ENCODE measurements at regions not wholly inside any gene's neighbourhood (a gene's known extent, or its start where the extent isn't known, plus 50 kb on each side); places are given as distances from the start of the nearest gene placed in this dataset.

DNA sequence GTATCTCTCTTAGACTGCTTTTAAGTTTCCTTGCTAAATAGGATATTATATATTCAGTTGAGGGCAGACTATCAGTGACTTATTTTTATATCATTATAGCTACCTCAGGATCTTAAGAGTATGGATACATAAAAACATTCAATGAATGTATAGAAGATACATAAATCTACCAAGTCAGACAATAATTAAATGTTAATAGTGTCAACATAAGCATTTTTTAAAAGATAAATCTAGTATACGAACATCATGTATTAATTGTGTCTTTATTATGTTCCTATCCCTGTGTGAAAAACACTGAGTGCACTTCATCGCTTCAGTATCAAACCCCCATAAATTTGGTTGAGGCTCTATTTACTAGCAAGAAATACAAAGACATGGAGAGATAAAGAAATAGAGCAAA lies 242.8 kb downstream of the CRPPA start:
- Histone ChIP-seq H3K4me2 (ENCODE audit: insufficient read depth, low read length) (no peak overlapping the region), H3K27ac (ENCODE audit: low read length) (no peak overlapping the region), H3K4me1 (ENCODE audit: insufficient read depth, low read length) (no peaks in the 10 kb centered on the region), H3K9me3 (ENCODE audit: insufficient read depth, low read length, severe bottlenecking) (no peaks in the 10 kb centered on the region), H3K4me3 (ENCODE audit: low read depth in 1 of 2, low read length in 2 of 2) (no peak overlapping the region), H4K20me1 (ENCODE audit: insufficient read depth, low read length) (no peaks in the 10 kb centered on the region), H3K36me3 (ENCODE audit: insufficient read depth, low read length) (no peaks in the 10 kb centered on the region), H3K9ac (ENCODE audit: low read depth, low read length) (no peak overlapping the region), H3K27me3 (ENCODE audit: insufficient read depth, low read length, poor library complexity) (no peaks in the 10 kb centered on the region), H2AFZ (ENCODE audit: low read depth, low read length) (no peak overlapping the region), H3K79me2 (ENCODE audit: insufficient read depth, low read length) (no peaks in the 10 kb centered on the region)
- ATAC-seq (ENCODE audit: insufficient read depth, low read depth) (no peak), DNase-seq (no peak)
- TF ChIP-seq, protein P1, sequence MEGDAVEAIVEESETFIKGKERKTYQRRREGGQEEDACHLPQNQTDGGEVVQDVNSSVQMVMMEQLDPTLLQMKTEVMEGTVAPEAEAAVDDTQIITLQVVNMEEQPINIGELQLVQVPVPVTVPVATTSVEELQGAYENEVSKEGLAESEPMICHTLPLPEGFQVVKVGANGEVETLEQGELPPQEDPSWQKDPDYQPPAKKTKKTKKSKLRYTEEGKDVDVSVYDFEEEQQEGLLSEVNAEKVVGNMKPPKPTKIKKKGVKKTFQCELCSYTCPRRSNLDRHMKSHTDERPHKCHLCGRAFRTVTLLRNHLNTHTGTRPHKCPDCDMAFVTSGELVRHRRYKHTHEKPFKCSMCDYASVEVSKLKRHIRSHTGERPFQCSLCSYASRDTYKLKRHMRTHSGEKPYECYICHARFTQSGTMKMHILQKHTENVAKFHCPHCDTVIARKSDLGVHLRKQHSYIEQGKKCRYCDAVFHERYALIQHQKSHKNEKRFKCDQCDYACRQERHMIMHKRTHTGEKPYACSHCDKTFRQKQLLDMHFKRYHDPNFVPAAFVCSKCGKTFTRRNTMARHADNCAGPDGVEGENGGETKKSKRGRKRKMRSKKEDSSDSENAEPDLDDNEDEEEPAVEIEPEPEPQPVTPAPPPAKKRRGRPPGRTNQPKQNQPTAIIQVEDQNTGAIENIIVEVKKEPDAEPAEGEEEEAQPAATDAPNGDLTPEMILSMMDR (IDR thresholded peaks at IDR 0.05; ENCODE audit: borderline replicate concordance, extremely low read depth, low read length, poor library complexity, severe bottlenecking) = no peak
- no peak for TF ChIP-seq EZH2 (IDR thresholded peaks at IDR 0.05; ENCODE audit: borderline replicate concordance, low read depth, low read length, severe bottlenecking)

DNA sequence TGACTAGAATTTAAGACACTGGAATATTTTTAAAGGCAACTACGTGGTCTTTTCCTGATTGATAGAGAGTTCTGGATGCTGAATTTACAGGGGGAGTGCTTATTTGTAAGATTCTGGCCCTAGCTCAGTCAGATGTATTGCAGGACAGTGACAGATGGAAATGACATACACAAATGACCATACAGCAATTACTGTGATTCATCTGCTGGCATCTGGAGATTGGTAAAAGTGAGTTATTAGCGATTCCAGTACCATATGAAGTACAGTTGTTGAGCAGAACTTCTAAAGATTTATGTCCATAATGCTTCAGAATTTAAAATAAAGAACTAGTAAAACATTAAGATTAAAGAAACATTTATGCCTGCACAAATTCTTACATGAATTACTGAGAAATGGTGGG lies 243.2 kb downstream of the CRPPA start:
- H3K4me2 ChIP-seq (ENCODE audit: insufficient read depth, low read length) = no peak overlapping the region
- no peaks in the 10 kb centered on the region for H3K9me3 ChIP-seq (ENCODE audit: insufficient read depth, low read length, severe bottlenecking)
- TF ChIP-seq EZH2 (IDR thresholded peaks at IDR 0.05; ENCODE audit: borderline replicate concordance, low read depth, low read length, severe bottlenecking) = no peak
- TF ChIP-seq, protein P1 (IDR thresholded peaks at IDR 0.05; ENCODE audit: borderline replicate concordance, extremely low read depth, low read length, poor library complexity, severe bottlenecking) = no peak
- no peaks in the 10 kb centered on the region for H3K4me1 ChIP-seq (ENCODE audit: insufficient read depth, low read length)
- H4K20me1 ChIP-seq (ENCODE audit: insufficient read depth, low read length) = no peaks in the 10 kb centered on the region
- DNase-seq (no peak), ATAC-seq (ENCODE audit: insufficient read depth, low read depth) (no peak)
- H2AFZ ChIP-seq (ENCODE audit: low read depth, low read length) = no peak overlapping the region
- no peak overlapping the region for H3K9ac ChIP-seq (ENCODE audit: low read depth, low read length)
- no peak overlapping the region for H3K4me3 ChIP-seq (ENCODE audit: low read depth in 1 of 2, low read length in 2 of 2)
- H3K27me3 ChIP-seq (ENCODE audit: insufficient read depth, low read length, poor library complexity) = no peaks in the 10 kb centered on the region
- H3K27ac ChIP-seq (ENCODE audit: low read length) = no peak overlapping the region
- no peaks in the 10 kb centered on the region for H3K36me3 ChIP-seq (ENCODE audit: insufficient read depth, low read length)
- no peaks in the 10 kb centered on the region for H3K79me2 ChIP-seq (ENCODE audit: insufficient read depth, low read length)

DNA sequence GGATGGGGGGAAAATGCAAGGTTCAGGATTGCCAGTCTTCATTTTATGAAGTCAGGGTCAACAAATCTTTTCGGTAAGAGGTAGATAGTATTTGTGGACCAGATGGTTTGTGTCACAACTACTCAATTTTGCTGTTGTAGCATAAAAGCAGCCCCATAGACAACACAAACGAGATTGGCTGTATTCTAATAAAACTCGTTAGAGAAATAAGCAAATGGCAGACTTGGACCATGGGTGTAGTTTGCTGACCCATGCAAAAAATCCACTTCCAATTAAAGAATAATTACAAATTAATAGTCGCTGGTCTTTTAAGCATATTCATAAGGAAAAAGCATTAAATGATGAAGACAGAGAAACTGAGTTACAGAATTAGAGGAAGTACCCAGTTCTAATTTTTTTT lies 247.1 kb downstream of the CRPPA start:
- Histone ChIP-seq H3K4me3 (ENCODE audit: low read depth in 1 of 2, low read length in 2 of 2) (no peak overlapping the region), H3K79me2 (ENCODE audit: insufficient read depth, low read length) (no peaks in the 10 kb centered on the region), H4K20me1 (ENCODE audit: insufficient read depth, low read length) (no peaks in the 10 kb centered on the region), H3K27ac (ENCODE audit: low read length) (no peak overlapping the region), H3K9me3 (ENCODE audit: insufficient read depth, low read length, severe bottlenecking) (no peaks in the 10 kb centered on the region), H3K4me1 (ENCODE audit: insufficient read depth, low read length) (no peaks in the 10 kb centered on the region), H3K36me3 (ENCODE audit: insufficient read depth, low read length) (no peaks in the 10 kb centered on the region), H3K9ac (ENCODE audit: low read depth, low read length) (no peak overlapping the region), H2AFZ (ENCODE audit: low read depth, low read length) (no peak overlapping the region), H3K4me2 (ENCODE audit: insufficient read depth, low read length) (no peak overlapping the region), H3K27me3 (ENCODE audit: insufficient read depth, low read length, poor library complexity) (no peaks in the 10 kb centered on the region)
- DNase-seq (no peak), ATAC-seq (ENCODE audit: insufficient read depth, low read depth) (no peak)
- TF ChIP-seq, protein P1 (IDR thresholded peaks at IDR 0.05; ENCODE audit: borderline replicate concordance, extremely low read depth, low read length, poor library complexity, severe bottlenecking) = no peak
- TF ChIP-seq EZH2 (IDR thresholded peaks at IDR 0.05; ENCODE audit: borderline replicate concordance, low read depth, low read length, severe bottlenecking) = no peak

DNA sequence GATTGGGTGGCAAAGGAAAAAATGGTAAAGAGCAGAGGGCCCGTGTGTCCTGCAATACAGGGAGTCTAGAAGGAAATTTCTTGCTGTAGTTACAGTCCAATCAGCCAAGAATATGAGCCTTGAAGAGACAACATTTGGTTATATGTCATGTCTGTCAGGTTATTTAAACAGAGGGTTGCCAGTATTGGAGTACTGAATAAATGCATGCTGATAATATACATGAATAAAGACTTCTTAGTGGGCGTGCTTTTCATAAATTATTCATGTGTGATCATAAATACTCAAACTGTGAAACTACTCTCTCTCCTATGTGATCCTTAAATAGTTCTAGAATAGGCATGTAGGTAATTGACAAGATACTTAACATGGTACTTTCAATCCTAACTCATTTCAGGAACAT lies 249.0 kb downstream of the CRPPA start:
- no peak overlapping the region for H3K9ac ChIP-seq (ENCODE audit: low read depth, low read length)
- no peak overlapping the region for H2AFZ ChIP-seq (ENCODE audit: low read depth, low read length)
- H3K27ac ChIP-seq (ENCODE audit: low read length) = no peak overlapping the region
- ATAC-seq (ENCODE audit: insufficient read depth, low read depth) (no peak), DNase-seq (no peak)
- no peaks in the 10 kb centered on the region for H3K27me3 ChIP-seq (ENCODE audit: insufficient read depth, low read length, poor library complexity)
- no peaks in the 10 kb centered on the region for H3K4me1 ChIP-seq (ENCODE audit: insufficient read depth, low read length)
- no peak overlapping the region for H3K4me3 ChIP-seq (ENCODE audit: low read depth in 1 of 2, low read length in 2 of 2)
- no peaks in the 10 kb centered on the region for H3K36me3 ChIP-seq (ENCODE audit: insufficient read depth, low read length)
- no peak overlapping the region for H3K4me2 ChIP-seq (ENCODE audit: insufficient read depth, low read length)
- TF ChIP-seq EZH2 (IDR thresholded peaks at IDR 0.05; ENCODE audit: borderline replicate concordance, low read depth, low read length, severe bottlenecking) = no peak
- TF ChIP-seq, protein P1 (IDR thresholded peaks at IDR 0.05; ENCODE audit: borderline replicate concordance, extremely low read depth, low read length, poor library complexity, severe bottlenecking) = no peak
- H3K9me3 ChIP-seq (ENCODE audit: insufficient read depth, low read length, severe bottlenecking) = no peaks in the 10 kb centered on the region
- no peaks in the 10 kb centered on the region for H4K20me1 ChIP-seq (ENCODE audit: insufficient read depth, low read length)
- H3K79me2 ChIP-seq (ENCODE audit: insufficient read depth, low read length) = no peaks in the 10 kb centered on the region
